NCI-H510A (cell line): ENCODE measurements at regions not wholly inside any gene's neighbourhood (a gene's known extent, or its start where the extent isn't known, plus 50 kb on each side); places are given as distances from the start of the nearest gene placed in this dataset.
"Not testable (repeated sequence)": the region's sequence is repeated elsewhere in the genome, so short reads cannot be mapped to it uniquely, and the experiment has no call there.

Experiments
- DNase-seq: peaks from one replicate; lab custom pipeline; 2025; lab: John Stamatoyannopoulos, UW

GRCh38 chr3:84260596-84260995, 698.2 kb upstream of the CADM2 start:
- no peak for DNase-seq

GRCh38 chr3:84265768-84266167, 693.0 kb upstream of the CADM2 start:
- DNase-seq, result no peak

GRCh38 chr3:84275532-84275931, 683.3 kb upstream of the CADM2 start:
- DNase-seq, result no peak

- no peak for DNase-seq
Measured at GRCh38 chr3:84277562-84278224, 681.1 kb upstream of the CADM2 start.

GRCh38 chr3:84292128-84292527, 666.7 kb upstream of the CADM2 start:
- no peak for DNase-seq

- DNase-seq, result no peak
Measured at GRCh38 chr3:84299329-84299728, 659.5 kb upstream of the CADM2 start.

GRCh38 chr3:84304214-84304613, 654.6 kb upstream of the CADM2 start:
- no peak for DNase-seq

GRCh38 chr3:84307339-84307738, 651.5 kb upstream of the CADM2 start:
- DNase-seq, result no peak

- DNase-seq, result no peak
Measured at GRCh38 chr3:84308379-84308778, 650.4 kb upstream of the CADM2 start.

- no peak for DNase-seq
Measured at GRCh38 chr3:84318273-84318809, 640.4 kb upstream of the CADM2 start.

GRCh38 chr3:84365563-84366278, 593.1 kb upstream of the CADM2 start:
- not testable (repeated sequence) for DNase-seq
